Peyer's patch (tissue), 4 donors: ENCODE measurements at regions not wholly inside any gene's neighbourhood (a gene's known extent, or its start where the extent isn't known, plus 50 kb on each side); places are given as distances from the start of the nearest gene placed in this dataset.

ENCODE experiments used
- CTCF ChIP-seq, 6 experiments: fragments of 450-650 bp in 4 of 6; fragments of 200-600 bp in 2 of 6; sonication (generic) in 1 of 6; IDR thresholded peaks; one replicate each; pipeline ENCODE4 v1.5.1; 2017 to 2019; ENCODE audit warnings: antibody characterized with exemption in 6 of 6, mild to moderate bottlenecking in 3 of 6, moderate library complexity in 1 of 6
- POLR2A ChIP-seq, 2 donors: fragments of 450-650 bp; IDR thresholded peaks; one replicate each; pipeline ENCODE4 v1.5.1; 2017; ENCODE audit warnings: antibody characterized with exemption in 2 of 2, mild to moderate bottlenecking in 2 of 2, moderate library complexity in 2 of 2

- TF ChIP-seq CTCF (IDR thresholded peaks at IDR 0.05) = no peak
- TF ChIP-seq POLR2A (IDR thresholded peaks at IDR 0.05) = no peak
These were observed 449.5 kb downstream of the VRK1 start for GRCh38 chr14:97246648-97247047.
